ENCODE measurements at regions not wholly inside any gene's neighbourhood (a gene's known extent, or its start where the extent isn't known, plus 50 kb on each side); places are given as distances from the start of the nearest gene placed in this dataset.

- TF ChIP-seq CTCF (IDR thresholded peaks at IDR 0.05) (no peak), ESRRA (CRISPR knock-in tag; IDR thresholded peaks at IDR 0.05; ENCODE audit: borderline replicate concordance) (no peak), ZNF263 (CRISPR knock-in tag; IDR thresholded peaks at IDR 0.05; ENCODE audit: low read depth) (no peak), RELA (CRISPR knock-in tag; IDR thresholded peaks at IDR 0.05; ENCODE audit: borderline replicate concordance) (no peak), ZMAT4 (CRISPR knock-in tag; IDR thresholded peaks at IDR 0.05) (no peak), ZNF425 (CRISPR knock-in tag; conservative IDR thresholded peaks at IDR 0.05) (no peak), CREB1 (CRISPR knock-in tag; IDR thresholded peaks at IDR 0.05) (no peak), E2F4 (CRISPR knock-in tag; IDR thresholded peaks at IDR 0.05; ENCODE audit: borderline replicate concordance, low read depth) (no peak), HMGA2 (CRISPR knock-in tag; IDR thresholded peaks at IDR 0.05) (no peak), ZNF423 (CRISPR knock-in tag; IDR thresholded peaks at IDR 0.05) (no peak), NFE2L1 (CRISPR knock-in tag; IDR thresholded peaks at IDR 0.05) (no peak), FOXJ3 (CRISPR knock-in tag; IDR thresholded peaks at IDR 0.05; ENCODE audit: borderline replicate concordance) (no peak), USF2 (CRISPR knock-in tag; IDR thresholded peaks at IDR 0.05) (no peak)
Observed at GRCh38 chr2:204030322-204030721, 93.8 kb downstream of the ICOS start.
